ENCODE measurements at regions not wholly inside any gene's neighbourhood (a gene's known extent, or its start where the extent isn't known, plus 50 kb on each side); places are given as distances from the start of the nearest gene placed in this dataset.

- Histone ChIP-seq H3K36me3 (no peaks in the 10 kb centered on the region), H3K27me3 (no peaks in the 10 kb centered on the region), H3K9me3 (no peaks in the 10 kb centered on the region), H3K4me1 (no peaks in the 10 kb centered on the region), H3K27ac (no peak overlapping the region), H3K4me3 (no peak overlapping the region)
- intact Hi-C loops (cut with DNase I) = no loop called here
- DNase-seq (ENCODE audit: extremely low spot score in 2 of 2) = no peak
- TF ChIP-seq POLR2AphosphoS5 (IDR thresholded peaks at IDR 0.05; ENCODE audit: insufficient read depth in 1 of 2, low read depth in 1 of 2) (no peak), POLR2A (IDR thresholded peaks at IDR 0.05) (no peak)
- TF ChIP-seq, protein P1, sequence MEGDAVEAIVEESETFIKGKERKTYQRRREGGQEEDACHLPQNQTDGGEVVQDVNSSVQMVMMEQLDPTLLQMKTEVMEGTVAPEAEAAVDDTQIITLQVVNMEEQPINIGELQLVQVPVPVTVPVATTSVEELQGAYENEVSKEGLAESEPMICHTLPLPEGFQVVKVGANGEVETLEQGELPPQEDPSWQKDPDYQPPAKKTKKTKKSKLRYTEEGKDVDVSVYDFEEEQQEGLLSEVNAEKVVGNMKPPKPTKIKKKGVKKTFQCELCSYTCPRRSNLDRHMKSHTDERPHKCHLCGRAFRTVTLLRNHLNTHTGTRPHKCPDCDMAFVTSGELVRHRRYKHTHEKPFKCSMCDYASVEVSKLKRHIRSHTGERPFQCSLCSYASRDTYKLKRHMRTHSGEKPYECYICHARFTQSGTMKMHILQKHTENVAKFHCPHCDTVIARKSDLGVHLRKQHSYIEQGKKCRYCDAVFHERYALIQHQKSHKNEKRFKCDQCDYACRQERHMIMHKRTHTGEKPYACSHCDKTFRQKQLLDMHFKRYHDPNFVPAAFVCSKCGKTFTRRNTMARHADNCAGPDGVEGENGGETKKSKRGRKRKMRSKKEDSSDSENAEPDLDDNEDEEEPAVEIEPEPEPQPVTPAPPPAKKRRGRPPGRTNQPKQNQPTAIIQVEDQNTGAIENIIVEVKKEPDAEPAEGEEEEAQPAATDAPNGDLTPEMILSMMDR (IDR thresholded peaks at IDR 0.05) = no peak
These were observed 243.5 kb downstream of the GATA3 start for GRCh38 chr10:8297959-8298358.

DNA sequence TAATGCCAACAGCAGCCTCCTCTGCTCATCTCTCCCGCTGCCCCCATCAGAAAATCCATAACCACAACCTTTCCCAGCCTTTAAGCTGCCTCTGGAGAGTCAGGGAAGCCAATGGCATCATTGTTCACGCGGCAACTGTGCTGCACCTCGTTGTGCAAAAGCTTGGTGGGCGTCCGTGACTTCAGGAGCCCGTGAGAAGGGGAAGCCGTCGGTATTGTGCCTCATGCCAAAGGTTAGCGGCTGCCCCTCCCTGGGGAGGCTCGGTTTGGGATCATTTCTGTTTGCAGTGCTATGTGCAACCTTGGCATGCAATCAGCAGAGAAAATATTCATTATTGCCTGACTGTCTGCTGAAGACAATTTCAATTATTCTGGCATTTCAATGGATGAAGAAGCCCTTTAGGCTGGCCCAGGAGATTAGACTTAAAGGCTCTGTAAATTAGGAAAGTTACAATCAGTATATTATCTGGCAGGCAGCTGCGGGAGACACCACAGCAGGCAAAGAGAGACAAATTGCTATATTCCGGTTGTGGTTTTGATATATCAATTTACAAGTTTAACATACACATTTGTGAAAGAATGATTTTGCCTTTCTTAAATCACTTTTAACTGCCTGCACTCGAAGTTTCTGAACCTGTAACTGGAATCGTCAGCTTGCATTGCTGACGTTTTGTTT is 244.5 kb downstream of the GATA3 start:
- no peaks in the 10 kb centered on the region for H3K27me3 ChIP-seq
- H3K9me3 ChIP-seq = no peaks in the 10 kb centered on the region
- H3K27ac ChIP-seq = no peak overlapping the region
- intact Hi-C loops (cut with DNase I) = no loop called here
- TF ChIP-seq, protein P1 (IDR thresholded peaks at IDR 0.05) = no peak
- no peak for TF ChIP-seq POLR2A (IDR thresholded peaks at IDR 0.05)
- no peak for TF ChIP-seq POLR2AphosphoS5 (IDR thresholded peaks at IDR 0.05; ENCODE audit: insufficient read depth in 1 of 2, low read depth in 1 of 2)
- no peak overlapping the region for H3K4me3 ChIP-seq
- no peaks in the 10 kb centered on the region for H3K4me1 ChIP-seq
- H3K36me3 ChIP-seq = no peaks in the 10 kb centered on the region
- DNase-seq (ENCODE audit: extremely low spot score in 2 of 2) = no peak

DNA sequence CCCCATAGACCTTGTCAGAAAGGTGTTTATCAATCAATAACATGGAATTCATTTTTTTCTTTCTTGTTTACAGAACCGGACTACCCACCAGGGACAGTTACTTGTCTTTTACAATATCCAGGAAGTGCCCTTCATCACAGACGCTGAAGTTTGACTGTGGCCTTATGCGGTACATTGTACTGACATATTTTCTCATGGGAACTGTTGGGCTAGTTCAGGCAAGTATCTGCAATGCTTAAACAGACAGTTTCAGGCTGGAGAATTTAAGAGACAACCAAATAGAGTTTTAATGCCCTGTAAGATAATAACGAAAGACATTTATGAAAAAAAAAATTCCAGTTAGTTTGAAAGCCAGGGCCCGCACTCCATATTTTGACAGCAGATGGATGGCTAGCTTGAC is 246.4 kb downstream of the GATA3 start:
- intact Hi-C loops (cut with DNase I) = loop anchor here (1.0 kb wide), 1 partner anchor 44 kb away; no protein-coding TSS in a partner anchor

GRCh38 chr10:8301333-8301732 is 246.8 kb downstream of the GATA3 start:
- DNase-seq (ENCODE audit: extremely low spot score in 2 of 2) = no peak
- H3K4me1 ChIP-seq = no peaks in the 10 kb centered on the region
- H3K9me3 ChIP-seq = no peaks in the 10 kb centered on the region
- intact Hi-C loops (cut with DNase I) = loop anchor here (1.0 kb wide), 1 partner anchor 44 kb away; no protein-coding TSS in a partner anchor
- TF ChIP-seq, protein P1 (IDR thresholded peaks at IDR 0.05) = no peak
- TF ChIP-seq POLR2A (IDR thresholded peaks at IDR 0.05) (no peak), POLR2AphosphoS5 (IDR thresholded peaks at IDR 0.05; ENCODE audit: insufficient read depth in 1 of 2, low read depth in 1 of 2) (no peak)
- H3K4me3 ChIP-seq = no peak overlapping the region
- H3K27ac ChIP-seq = no peak overlapping the region
- no peaks in the 10 kb centered on the region for H3K36me3 ChIP-seq
- no peaks in the 10 kb centered on the region for H3K27me3 ChIP-seq

More for the DNA sequence above, 246.4 kb downstream of the GATA3 start:
- H3K4me3 ChIP-seq = no peak overlapping the region
- no peaks in the 10 kb centered on the region for H3K27me3 ChIP-seq
- H3K36me3 ChIP-seq = no peaks in the 10 kb centered on the region
- H3K27ac ChIP-seq = no peak overlapping the region
- no peaks in the 10 kb centered on the region for H3K4me1 ChIP-seq
- TF ChIP-seq POLR2AphosphoS5 (IDR thresholded peaks at IDR 0.05; ENCODE audit: insufficient read depth in 1 of 2, low read depth in 1 of 2) (no peak), POLR2A (IDR thresholded peaks at IDR 0.05) (no peak)
- TF ChIP-seq, protein P1 (IDR thresholded peaks at IDR 0.05) = no peak
- H3K9me3 ChIP-seq = no peaks in the 10 kb centered on the region
- no peak for DNase-seq (ENCODE audit: extremely low spot score in 2 of 2)

DNA sequence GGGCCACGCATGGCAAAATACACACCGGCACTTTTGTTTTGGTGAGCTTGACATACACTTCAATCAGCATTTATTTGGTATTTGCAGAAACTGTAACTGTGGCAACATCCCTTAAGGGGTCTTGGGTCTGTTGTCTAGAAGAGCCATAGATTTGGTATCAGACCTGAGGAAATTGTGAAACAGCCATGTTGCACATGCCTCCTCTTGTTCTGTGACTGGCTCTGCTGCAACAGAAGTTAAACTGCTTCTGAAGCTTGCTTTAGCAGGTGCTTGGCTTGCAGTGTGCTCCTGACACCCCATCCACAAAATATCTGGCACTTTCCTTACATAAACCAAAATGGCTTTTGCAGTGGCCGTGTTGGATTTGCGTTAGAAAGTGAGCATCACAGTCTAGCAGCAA is 247.3 kb downstream of the GATA3 start:
- TF ChIP-seq POLR2AphosphoS5 (IDR thresholded peaks at IDR 0.05; ENCODE audit: insufficient read depth in 1 of 2, low read depth in 1 of 2) (no peak), POLR2A (IDR thresholded peaks at IDR 0.05) (no peak)
- TF ChIP-seq, protein P1 (IDR thresholded peaks at IDR 0.05) = no peak
- intact Hi-C loops (cut with DNase I) = loop anchor here (1.0 kb wide), 1 partner anchor 45 kb away; no protein-coding TSS in a partner anchor
- Histone ChIP-seq H3K36me3 (no peaks in the 10 kb centered on the region), H3K27ac (no peak overlapping the region), H3K4me3 (no peak overlapping the region), H3K27me3 (no peaks in the 10 kb centered on the region), H3K9me3 (no peaks in the 10 kb centered on the region), H3K4me1 (no peaks in the 10 kb centered on the region)
- DNase-seq (ENCODE audit: extremely low spot score in 2 of 2) = no peak
